Activated CD8-positive, alpha-beta memory T cell treated with anti-CD3 and anti-CD28 coated beads, Interleukin-2, amount 10 ng/mL, durations not matched to agents 7 days and 5 days (primary cell): ENCODE measurements at regions not wholly inside any gene's neighbourhood (a gene's known extent, or its start where the extent isn't known, plus 50 kb on each side); places are given as distances from the start of the nearest gene placed in this dataset.

Experiments used
- ATAC-seq: fragments of 150-1000 bp; cut with Tn5 transposase; one replicate; pipeline ENCODE4 v1.10.0; 2021; ENCODE audit warnings: moderate library complexity
- CTCF ChIA-PET: fragments of 350-600 bp; sonication (Branson Sonifier 250); formaldehyde crosslinking; loops from one replicate; lab custom pipeline; 2021; ENCODE audit warnings: antibody characterized with exemption; lab: Charles Lee
- DNase-seq: peaks from one replicate; pipeline ENCODE4 v3.0.0-alpha.2; 2020
- H3K27ac Mint-ChIP-seq: one replicate; pipeline ENCODE4 v1.8.0; 2021; ENCODE audit warnings: mild to moderate bottlenecking, mixed read lengths
- H3K27me3 Mint-ChIP-seq: one replicate; pipeline ENCODE4 v1.8.0; 2021; ENCODE audit warnings: mixed read lengths
- H3K36me3 Mint-ChIP-seq: one replicate; pipeline ENCODE4 v1.8.0; 2021; ENCODE audit warnings: mild to moderate bottlenecking, mixed read lengths
- H3K4me1 Mint-ChIP-seq: one replicate; pipeline ENCODE4 v1.8.0; 2021; ENCODE audit warnings: mixed read lengths
- H3K4me3 Mint-ChIP-seq: one replicate; pipeline ENCODE4 v1.8.0; 2021; ENCODE audit warnings: mild to moderate bottlenecking, moderate library complexity, mixed read lengths
- H3K9me3 Mint-ChIP-seq: one replicate; pipeline ENCODE4 v1.8.0; 2022; ENCODE audit warnings: low read depth, mixed read lengths

- H3K4me3 Mint-ChIP-seq, result no peak overlapping the region
- CTCF ChIA-PET, result no interaction called here
- ATAC-seq (no peak), DNase-seq (no peak)
- peaks cover 10% of the 10 kb centered on the region for H3K4me1 Mint-ChIP-seq
- H3K9me3 Mint-ChIP-seq, result no peaks in the 10 kb centered on the region
- H3K36me3 Mint-ChIP-seq, result no peaks in the 10 kb centered on the region
- peaks cover 84% of the 10 kb centered on the region for H3K27me3 Mint-ChIP-seq
- no peak overlapping the region for H3K27ac Mint-ChIP-seq
Observed at GRCh38 chr11:43558556-43559127, 121.9 kb upstream of the HSD17B12 start.

- Mint-ChIP-seq H3K9me3 (no peaks in the 10 kb centered on the region), H3K36me3 (no peaks in the 10 kb centered on the region), H3K4me1 (peaks cover 4% of the 10 kb centered on the region), H3K27me3 (peaks cover 62% of the 10 kb centered on the region), H3K27ac (no peak overlapping the region), H3K4me3 (no peak overlapping the region)
- CTCF ChIA-PET, result interaction anchor here (1.6 kb wide), 1 partner anchor 9 kb away, joined by 3 read pairs; no protein-coding TSS in a partner anchor
- DNase-seq, result no peak
- ATAC-seq, result no peak
Observed at GRCh38 chr11:43561832-43562231, 118.7 kb upstream of the HSD17B12 start.

GRCh38 chr11:43567396-43567975, 113.1 kb upstream of the HSD17B12 start:
- Mint-ChIP-seq H3K36me3 (no peaks in the 10 kb centered on the region), H3K9me3 (no peaks in the 10 kb centered on the region), H3K4me1 (no peaks in the 10 kb centered on the region), H3K4me3 (no peak overlapping the region), H3K27me3 (peaks cover 64% of the 10 kb centered on the region), H3K27ac (no peak overlapping the region)
- DNase-seq (no peak), ATAC-seq (no peak)
- CTCF ChIA-PET, result interaction anchor here (0.6 to 2.1 kb wide), 10 partner anchors 9 to 314 kb away, joined by 3 to 9 read pairs (median 4); no protein-coding TSS in a partner anchor

DNA sequence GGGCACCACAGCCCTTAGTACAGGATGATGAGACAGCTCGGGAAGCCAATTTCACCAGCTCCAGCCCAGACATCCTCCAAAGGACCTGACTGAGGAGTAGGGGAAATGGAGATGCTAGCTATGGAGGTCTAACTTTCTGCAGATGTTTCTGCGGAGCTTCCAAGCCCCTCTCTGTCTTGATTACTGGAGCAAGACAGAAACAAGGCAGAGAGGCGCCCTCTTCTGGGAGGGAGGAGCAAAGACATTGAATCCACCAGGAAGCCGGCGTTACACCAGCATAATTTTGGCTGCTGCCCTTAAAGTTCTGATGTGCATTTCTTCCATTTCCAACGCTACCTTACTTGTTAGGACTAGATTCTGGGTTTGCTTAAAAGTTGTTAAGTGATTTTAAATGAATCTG, 107.3 kb upstream of the HSD17B12 start:
- peaks cover 3% of the 10 kb centered on the region for H3K36me3 Mint-ChIP-seq
- no peaks in the 10 kb centered on the region for H3K9me3 Mint-ChIP-seq
- no peak overlapping the region for H3K27ac Mint-ChIP-seq
- ATAC-seq (no peak), DNase-seq (no peak)
- CTCF ChIA-PET, result interaction anchor here (1.1 to 1.8 kb wide), 4 partner anchors 17 to 279 kb away, joined by 3 to 5 read pairs (median 3); no protein-coding TSS in a partner anchor
- peaks cover 17% of the 10 kb centered on the region for H3K4me1 Mint-ChIP-seq
- H3K27me3 Mint-ChIP-seq, result peaks cover 95% of the 10 kb centered on the region
- no peak overlapping the region for H3K4me3 Mint-ChIP-seq

DNA sequence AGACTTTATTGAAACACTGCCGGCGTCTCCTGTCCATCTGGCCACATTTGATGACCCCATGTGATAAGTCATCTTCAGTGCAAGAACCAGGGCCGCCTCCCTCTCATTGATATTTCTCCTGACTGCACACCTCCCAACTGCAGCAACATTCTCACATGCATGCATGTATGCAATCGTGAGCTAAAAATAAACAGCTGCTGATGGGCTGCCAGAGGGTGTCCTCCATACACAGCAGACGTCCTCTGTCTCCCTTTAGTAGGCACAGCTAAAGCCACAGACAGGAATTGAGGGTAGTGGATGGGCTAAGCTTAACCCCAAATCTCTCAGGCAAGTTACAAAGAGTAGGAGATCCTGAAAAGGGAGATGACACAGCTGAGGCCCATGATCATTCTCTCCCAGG, 106.7 kb upstream of the HSD17B12 start:
- Mint-ChIP-seq H3K9me3 (no peaks in the 10 kb centered on the region), H3K27ac (no peak overlapping the region), H3K4me1 (peaks cover 17% of the 10 kb centered on the region), H3K27me3 (peaks cover 94% of the 10 kb centered on the region), H3K36me3 (peaks cover 3% of the 10 kb centered on the region), H3K4me3 (no peak overlapping the region)
- ATAC-seq (no peak), DNase-seq (no peak)
- CTCF ChIA-PET, result interaction anchor here (1.2 to 1.8 kb wide), 3 partner anchors 17 to 278 kb away, joined by 4 to 5 read pairs (median 4); no protein-coding TSS in a partner anchor

DNA sequence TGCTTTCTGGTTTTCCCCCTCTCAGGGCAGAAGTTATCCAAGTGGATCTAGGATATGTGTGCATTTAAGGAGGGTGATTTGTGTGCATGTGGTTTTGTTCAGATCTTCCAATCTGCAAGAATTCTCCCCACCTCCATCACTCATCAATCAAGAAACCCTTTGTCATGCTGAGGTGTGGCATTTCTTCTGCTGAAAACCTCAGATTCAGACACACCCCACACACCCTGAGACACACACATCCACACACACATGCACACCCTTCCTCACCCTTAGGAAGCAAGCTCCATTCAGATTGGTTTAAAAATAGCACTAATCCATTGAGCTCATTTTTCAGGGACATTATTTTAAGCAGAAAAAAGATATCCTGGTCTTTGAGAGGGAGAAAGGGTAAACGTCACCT, 106.1 kb upstream of the HSD17B12 start:
- no peak overlapping the region for H3K27ac Mint-ChIP-seq
- peaks cover 17% of the 10 kb centered on the region for H3K4me1 Mint-ChIP-seq
- no peak overlapping the region for H3K4me3 Mint-ChIP-seq
- no peaks in the 10 kb centered on the region for H3K9me3 Mint-ChIP-seq
- DNase-seq (no peak), ATAC-seq (no peak)
- CTCF ChIA-PET, result interaction anchor here (1.2 to 1.8 kb wide), 3 partner anchors 17 to 278 kb away, joined by 4 to 5 read pairs (median 4); no protein-coding TSS in a partner anchor
- H3K36me3 Mint-ChIP-seq, result peaks cover 3% of the 10 kb centered on the region
- H3K27me3 Mint-ChIP-seq, result peaks cover 94% of the 10 kb centered on the region

GRCh38 chr11:43574949-43575912, 105.3 kb upstream of the HSD17B12 start:
- H3K27me3 Mint-ChIP-seq, result peaks cover 95% of the 10 kb centered on the region
- H3K9me3 Mint-ChIP-seq, result no peaks in the 10 kb centered on the region
- CTCF ChIA-PET, result interaction anchor here (1.4 to 2.7 kb wide), 3 partner anchors 8 to 276 kb away, joined by 4 to 9 read pairs (median 6); no protein-coding TSS in a partner anchor
- peaks cover 20% of the 10 kb centered on the region for H3K4me1 Mint-ChIP-seq
- H3K27ac Mint-ChIP-seq, result peak overlapping the region; percentile 53
- peaks cover 3% of the 10 kb centered on the region for H3K36me3 Mint-ChIP-seq
- no peak for DNase-seq
- no peak for ATAC-seq
- no peak overlapping the region for H3K4me3 Mint-ChIP-seq

DNA sequence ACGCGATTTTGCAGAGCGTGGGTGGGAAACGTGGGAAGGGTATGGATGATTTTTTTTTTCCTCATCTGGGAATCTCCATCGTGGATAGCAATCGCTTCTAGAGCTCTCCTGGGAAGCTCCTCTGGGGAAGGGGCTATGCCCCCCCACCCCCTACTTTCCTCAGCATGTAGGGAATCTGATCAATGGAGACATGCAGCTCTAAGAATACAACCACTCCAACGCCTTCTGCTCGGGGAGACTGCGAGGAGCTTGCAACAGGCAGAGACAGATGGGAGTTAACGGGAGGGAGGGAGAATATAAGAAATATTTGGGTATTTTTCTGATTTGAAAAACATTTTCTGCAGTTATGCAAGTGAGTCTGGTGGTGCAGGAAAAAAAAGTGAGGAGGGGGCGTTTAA, 104.6 kb upstream of the HSD17B12 start:
- Mint-ChIP-seq H3K27ac (no peak overlapping the region), H3K4me3 (no peak overlapping the region), H3K36me3 (peaks cover 3% of the 10 kb centered on the region), H3K9me3 (no peaks in the 10 kb centered on the region), H3K4me1 (peaks cover 26% of the 10 kb centered on the region), H3K27me3 (peaks cover 96% of the 10 kb centered on the region)
- DNase-seq (no peak), ATAC-seq (no peak)
- CTCF ChIA-PET, result interaction anchor here (2.2 to 2.7 kb wide), 2 partner anchors 9 to 276 kb away, joined by 6 to 9 read pairs; no protein-coding TSS in a partner anchor

DNA sequence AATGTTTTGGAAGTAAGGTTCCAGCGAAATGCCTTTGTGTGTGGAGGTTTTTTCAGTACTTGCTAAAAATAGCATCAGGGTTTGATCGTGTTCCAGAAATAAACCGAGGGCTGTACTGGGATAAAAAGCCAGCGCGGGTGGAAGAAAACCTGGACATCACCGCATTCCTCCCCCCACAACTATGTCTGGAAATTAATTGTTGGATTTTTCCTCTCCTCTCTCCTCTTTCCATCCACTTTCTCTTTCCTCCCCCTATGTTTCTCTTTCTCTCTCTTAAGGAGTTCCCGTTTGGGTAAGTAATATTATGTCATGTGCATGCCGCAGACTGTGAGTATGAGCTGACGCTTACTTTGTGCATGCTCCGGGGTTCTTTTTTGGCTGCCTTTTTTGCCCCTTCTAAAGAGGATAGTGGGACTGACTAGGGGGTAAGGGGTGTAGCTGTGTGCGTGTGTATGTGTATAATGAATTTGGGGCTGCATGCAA, 104.2 kb upstream of the HSD17B12 start:
- H3K4me3 Mint-ChIP-seq, result no peak overlapping the region
- peaks cover 96% of the 10 kb centered on the region for H3K27me3 Mint-ChIP-seq
- H3K27ac Mint-ChIP-seq, result no peak overlapping the region
- DNase-seq (no peak), ATAC-seq (no peak)
- H3K9me3 Mint-ChIP-seq, result no peaks in the 10 kb centered on the region
- peaks cover 26% of the 10 kb centered on the region for H3K4me1 Mint-ChIP-seq
- CTCF ChIA-PET, result interaction anchor here (2.2 to 2.7 kb wide), 2 partner anchors 10 to 275 kb away, joined by 6 to 9 read pairs; no protein-coding TSS in a partner anchor
- H3K36me3 Mint-ChIP-seq, result peaks cover 3% of the 10 kb centered on the region

DNA sequence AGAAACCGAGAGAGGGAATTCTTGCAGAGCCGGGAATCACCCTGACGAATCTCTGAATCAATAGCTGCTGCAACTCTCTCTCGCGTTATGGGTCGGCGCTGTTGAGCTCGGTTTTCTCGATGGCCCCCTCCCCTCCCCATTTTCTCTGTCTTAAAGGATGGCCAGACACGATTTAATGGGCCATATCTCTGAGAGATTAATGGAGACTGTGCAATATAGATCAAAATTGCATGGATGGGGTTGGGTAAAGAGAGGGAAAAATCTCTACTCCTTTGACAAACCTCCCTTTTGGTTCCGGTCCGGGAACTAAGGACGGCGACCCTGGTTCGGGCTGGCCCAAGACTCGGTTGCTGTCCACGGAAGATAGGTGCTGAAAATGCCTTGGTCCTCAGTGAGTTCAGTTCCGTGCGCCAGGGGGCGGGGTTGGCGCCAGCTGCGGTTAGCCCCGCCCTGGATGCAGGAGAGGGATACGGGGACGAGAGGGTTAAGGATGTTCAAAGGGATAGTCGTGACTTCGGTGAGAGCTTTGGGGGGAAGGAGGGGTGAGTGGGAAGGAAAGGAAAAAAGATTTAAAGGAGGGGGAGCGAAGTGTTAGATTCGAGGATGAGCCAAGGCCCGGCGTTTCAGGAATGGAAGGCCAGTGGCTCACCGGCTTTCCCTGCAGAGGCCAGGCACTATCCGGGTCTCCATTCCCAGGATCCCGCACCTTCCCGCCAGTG, 103.6 kb upstream of the HSD17B12 start:
- H3K9me3 Mint-ChIP-seq, result no peaks in the 10 kb centered on the region
- no peak overlapping the region for H3K4me3 Mint-ChIP-seq
- ATAC-seq (no peak), DNase-seq (peak; percentile 48)
- H3K27ac Mint-ChIP-seq, result no peak overlapping the region
- H3K27me3 Mint-ChIP-seq, result peaks cover 96% of the 10 kb centered on the region
- H3K36me3 Mint-ChIP-seq, result peaks cover 3% of the 10 kb centered on the region
- CTCF ChIA-PET, result interaction anchor here (1.2 to 2.7 kb wide), 3 partner anchors 10 to 275 kb away, joined by 5 to 9 read pairs (median 6); no protein-coding TSS in a partner anchor
- H3K4me1 Mint-ChIP-seq, result peaks cover 28% of the 10 kb centered on the region

DNA sequence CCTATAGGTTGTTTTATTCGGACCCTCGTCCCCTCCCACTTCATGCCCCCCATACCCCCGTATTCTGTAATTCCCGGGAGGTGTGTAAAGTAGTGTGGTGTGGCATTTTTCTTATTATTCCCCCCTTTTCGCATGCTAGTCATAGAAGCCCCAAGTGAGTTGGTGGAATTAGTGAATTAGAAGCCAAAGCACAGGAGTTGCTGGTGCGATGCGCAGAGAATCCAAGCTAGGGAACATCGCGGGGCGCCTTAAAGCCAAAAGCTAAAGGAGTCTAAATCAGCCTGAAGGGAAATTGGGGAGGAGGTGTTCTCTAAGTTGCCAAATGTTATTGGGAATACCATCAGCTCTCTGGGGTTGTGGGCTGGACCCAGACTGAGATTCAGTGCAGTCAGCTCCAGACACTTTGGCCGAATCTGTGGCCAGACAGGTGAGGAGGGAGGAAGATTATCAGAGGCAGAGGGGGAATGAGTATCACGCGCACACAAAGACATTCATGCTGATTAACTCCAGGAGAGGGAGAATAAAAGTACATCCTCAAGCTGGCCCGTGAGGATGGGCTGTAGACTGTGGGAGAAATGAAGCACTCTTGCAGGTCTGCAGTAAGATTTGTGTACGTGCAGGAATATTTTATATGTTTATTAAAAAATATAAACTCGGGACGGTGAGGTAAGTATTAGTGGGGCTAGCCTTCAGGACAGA, 102.8 kb upstream of the HSD17B12 start:
- no peak overlapping the region for H3K27ac Mint-ChIP-seq
- H3K27me3 Mint-ChIP-seq, result peaks cover 97% of the 10 kb centered on the region
- H3K4me3 Mint-ChIP-seq, result no peak overlapping the region
- DNase-seq (no peak), ATAC-seq (no peak)
- H3K36me3 Mint-ChIP-seq, result peaks cover 3% of the 10 kb centered on the region
- H3K4me1 Mint-ChIP-seq, result peaks cover 28% of the 10 kb centered on the region
- CTCF ChIA-PET, result interaction anchor here (0.8 to 2.7 kb wide), 3 partner anchors 9 to 274 kb away, joined by 3 to 9 read pairs (median 5); no protein-coding TSS in a partner anchor
- H3K9me3 Mint-ChIP-seq, result no peaks in the 10 kb centered on the region
